Endometrium (tissue), 2 donors: ENCODE measurements at regions not wholly inside any gene's neighbourhood (a gene's known extent, or its start where the extent isn't known, plus 50 kb on each side); places are given as distances from the start of the nearest gene placed in this dataset.
A peak's percentile ranks its signal among the peaks of the same experiment; 100 is the strongest.
"Not testable (repeated sequence)": the region's sequence is repeated elsewhere in the genome, so short reads cannot be mapped to it uniquely, and the experiment has no call there.

ENCODE experiments used
- FAIRE-seq: peaks from 2 replicates; lab custom pipeline; 2012; peaks lifted over from hg19 to GRCh38; lab: Jason Lieb, UNC
- donor health status: control.
- donor health status: control.

- FAIRE-seq, result no peak
Observed at GRCh38 chr18:30163573-30163972, 879.0 kb downstream of the DSC3 start.

- FAIRE-seq, result peak; percentile 41
Observed at GRCh38 chr18:30160124-30160523, 882.4 kb downstream of the DSC3 start.

DNA sequence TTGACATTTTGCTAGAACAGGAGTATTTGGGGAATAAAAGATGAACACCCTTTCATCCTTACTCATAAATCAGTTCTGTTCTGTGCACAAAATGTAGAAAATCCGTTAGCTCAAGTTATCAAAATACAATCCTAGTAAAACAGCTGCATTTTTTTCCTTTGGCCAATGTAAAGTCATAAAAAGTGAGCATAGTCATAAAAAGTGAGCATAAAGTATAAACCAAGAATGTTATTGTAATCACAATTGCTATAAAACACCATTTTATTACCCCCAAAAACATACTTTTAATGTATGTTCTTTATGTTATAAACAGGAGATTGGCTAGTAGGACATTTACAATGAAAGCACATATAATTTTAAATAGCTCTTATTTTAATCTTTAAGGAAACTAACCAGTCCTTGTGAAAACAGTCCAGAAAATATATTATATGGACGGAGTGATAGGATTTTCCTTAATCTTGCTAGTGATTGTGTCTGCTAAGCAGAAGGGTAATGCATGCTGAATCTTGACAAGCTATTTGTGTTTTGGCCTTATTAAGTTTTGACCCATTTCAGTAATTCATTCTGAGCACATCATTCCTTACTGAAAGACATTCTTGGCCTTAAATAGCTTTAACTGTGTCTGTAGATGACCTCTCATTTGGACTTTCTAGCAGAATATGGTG lies 891.8 kb downstream of the DSC3 start:
- no peak for FAIRE-seq

- FAIRE-seq, result no peak
Observed at GRCh38 chr18:30149585-30149984, 893.0 kb downstream of the DSC3 start.

DNA sequence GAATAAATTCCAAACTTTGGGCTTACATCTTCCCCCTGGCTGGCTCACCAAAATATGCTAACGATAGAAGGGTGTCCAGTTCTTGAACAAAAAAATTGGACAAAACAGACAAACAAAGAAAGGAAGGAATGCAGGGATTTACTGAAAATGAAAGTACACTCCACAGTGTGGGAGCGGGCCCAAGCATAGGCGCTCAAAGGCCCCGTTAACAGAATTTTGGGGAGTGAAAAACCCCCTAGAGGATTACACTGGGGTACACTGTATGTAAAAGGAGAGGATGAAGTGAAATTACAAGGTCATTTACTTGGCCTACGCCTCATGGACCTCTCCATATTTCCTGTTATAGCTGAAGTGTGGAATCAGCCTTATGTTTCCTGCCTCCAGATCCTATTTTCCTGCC lies 899.7 kb downstream of the DSC3 start:
- no peak for FAIRE-seq

- FAIRE-seq, result no peak
Observed at GRCh38 chr18:30142248-30142647, 900.3 kb downstream of the DSC3 start.

GRCh38 chr18:30141506-30141905 lies 901.0 kb downstream of the DSC3 start:
- FAIRE-seq, result not testable (repeated sequence)

GRCh38 chr18:30139631-30140287 lies 902.8 kb downstream of the DSC3 start:
- no peak for FAIRE-seq

GRCh38 chr18:30135938-30136337 lies 906.6 kb downstream of the DSC3 start:
- no peak for FAIRE-seq

DNA sequence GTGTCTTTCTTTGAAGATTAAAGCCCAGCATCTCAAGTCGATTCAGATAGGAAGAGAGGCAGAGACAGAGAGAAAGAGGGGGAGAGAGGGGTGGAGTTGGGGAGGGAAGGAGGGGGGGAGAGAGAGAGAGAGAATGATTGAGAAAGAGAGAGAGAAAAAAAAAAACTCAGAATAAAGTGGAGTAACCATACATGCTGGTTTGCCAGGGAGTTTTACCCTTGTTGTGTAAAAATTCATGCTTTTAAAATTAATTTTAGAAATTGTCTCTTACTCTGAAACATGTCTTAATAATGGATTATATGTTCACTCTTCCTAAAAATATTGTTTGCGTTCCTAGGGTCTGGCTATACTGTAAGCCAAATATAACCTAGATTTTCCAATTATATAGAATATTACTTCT lies 908.5 kb downstream of the DSC3 start:
- no peak for FAIRE-seq

GRCh38 chr18:30132959-30133358 lies 909.6 kb downstream of the DSC3 start:
- FAIRE-seq, result no peak

DNA sequence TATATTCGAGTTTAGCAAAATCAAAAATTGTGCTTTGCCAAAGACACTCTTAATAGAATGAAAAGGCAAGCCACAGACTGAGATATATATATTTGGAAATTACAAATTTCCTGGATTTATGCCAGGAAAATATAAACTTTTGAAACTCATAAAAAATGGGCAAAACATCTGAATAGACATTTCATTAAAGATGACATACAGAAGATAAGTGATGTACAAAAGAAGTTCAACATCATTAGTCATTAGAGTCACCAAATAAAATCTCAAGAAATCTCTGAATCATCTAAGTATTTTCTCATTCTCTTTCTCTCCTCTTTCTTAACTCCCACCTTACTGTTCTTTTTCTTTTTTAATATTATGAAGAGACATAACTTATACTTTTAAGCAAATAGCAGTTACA lies 921.1 kb downstream of the DSC3 start:
- FAIRE-seq, result no peak

GRCh38 chr18:30113454-30113853 lies 929.1 kb downstream of the DSC3 start:
- FAIRE-seq, result no peak

DNA sequence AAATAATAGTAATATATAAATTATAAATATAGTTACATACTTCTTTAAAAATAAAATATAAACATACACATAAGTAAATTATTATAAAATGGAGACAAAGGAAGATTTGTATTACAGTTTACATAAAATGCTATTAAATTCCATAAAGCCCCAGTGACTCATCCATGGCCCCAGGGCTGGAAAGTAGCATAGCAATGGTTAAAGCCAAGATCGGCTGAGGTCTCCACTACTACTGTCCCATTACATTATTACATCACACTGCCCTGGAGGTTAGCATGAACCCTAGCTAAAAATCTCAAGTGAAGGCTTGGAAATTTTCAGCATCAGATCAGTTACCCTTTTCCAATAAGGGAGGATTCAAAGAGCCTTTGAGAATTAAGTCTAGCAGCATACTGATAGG lies 936.2 kb downstream of the DSC3 start:
- no peak for FAIRE-seq

DNA sequence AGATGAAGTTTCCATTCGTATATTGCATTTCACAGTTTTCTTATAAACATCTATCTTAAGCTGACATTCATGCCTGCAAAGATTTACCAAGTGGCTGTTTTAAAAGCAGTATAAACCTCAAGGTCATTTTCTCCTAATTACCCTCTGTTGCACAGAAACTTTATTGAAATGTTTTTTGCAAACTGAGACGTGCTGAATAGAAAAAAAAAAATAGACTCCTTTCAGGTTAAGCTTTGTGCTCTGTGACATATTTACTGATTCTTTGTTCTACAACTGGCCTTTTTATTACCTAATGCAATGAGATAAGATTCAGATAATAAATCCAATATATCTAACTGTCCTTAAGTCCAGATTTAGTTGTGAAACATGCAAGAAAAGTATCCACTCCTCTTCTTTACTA lies 938.7 kb downstream of the DSC3 start:
- no peak for FAIRE-seq

DNA sequence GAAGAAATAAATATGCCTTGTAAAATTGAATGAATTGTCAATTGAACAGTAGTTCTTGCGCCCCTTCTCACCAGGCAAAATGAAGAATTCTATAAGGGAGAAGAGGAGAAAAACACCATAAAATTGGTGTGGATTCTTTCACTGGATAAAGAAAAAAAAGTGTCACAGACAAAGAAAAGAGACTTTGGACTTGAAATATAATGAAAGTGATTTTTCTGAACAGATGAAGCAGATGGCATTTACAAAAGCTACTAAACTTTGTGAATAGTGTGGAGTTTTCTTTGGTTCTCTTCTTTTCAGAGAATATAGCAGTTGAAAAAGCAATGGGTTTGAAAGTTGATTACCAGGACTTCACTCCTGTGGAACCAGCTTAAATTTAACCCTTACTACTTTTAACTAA lies 945.7 kb downstream of the DSC3 start:
- no peak for FAIRE-seq

DNA sequence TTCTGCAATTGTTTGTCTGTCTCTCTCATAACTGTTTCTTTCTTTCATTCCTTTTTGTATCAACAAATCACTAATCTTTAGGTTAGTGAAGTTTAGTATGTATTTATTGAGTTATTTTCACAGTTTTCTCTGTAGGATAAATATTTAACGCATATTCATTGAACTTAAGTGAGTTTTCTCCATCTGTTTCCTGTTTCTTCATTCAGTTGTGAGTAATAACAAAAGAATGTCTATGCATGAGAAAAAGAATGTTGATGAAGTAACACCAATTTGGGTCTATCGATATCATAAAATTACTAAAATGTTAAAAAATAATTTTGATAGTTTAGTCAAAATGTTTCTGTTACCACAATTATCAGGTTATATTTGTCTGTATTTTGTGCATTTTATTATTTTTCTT lies 948.0 kb downstream of the DSC3 start:
- FAIRE-seq, result no peak

GRCh38 chr18:30093376-30093775 lies 949.2 kb downstream of the DSC3 start:
- FAIRE-seq, result no peak

DNA sequence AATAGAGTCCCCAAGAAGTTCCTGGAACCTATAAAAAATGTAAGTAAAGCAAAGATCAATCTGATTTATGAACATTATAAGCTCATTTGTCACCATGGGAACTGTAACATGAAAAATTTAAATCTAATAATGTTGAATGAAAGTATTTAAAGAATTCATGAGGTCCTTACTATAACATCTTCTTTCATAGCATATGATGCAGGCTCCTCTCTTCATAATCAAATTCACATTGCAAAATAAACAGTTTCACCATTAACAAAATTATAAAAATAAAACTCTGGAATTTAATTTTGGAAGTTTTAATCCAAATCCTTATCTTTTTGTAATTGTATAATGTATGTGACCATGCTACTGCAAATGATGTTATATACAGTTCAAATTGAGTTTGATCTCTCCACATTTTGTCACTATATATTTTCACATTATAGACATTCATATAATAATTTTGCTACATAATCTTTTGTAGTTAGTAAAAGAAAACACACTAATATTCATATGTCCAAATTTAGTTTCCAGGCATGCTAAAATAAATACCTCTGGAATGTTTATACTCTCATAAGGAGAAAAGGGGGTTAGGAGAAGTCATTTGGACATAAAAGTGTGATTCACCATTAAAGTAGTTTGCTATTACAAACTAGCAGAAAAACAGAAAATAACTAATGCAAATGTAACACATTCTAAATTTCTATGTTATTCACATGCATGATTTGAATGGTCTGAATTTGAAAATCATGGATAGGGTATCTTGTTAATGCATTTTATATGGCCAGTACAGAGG lies 954.1 kb downstream of the DSC3 start:
- no peak for FAIRE-seq

GRCh38 chr18:30086351-30086750 lies 956.2 kb downstream of the DSC3 start:
- no peak for FAIRE-seq

- no peak for FAIRE-seq
Observed at GRCh38 chr18:30081122-30081521, 961.4 kb downstream of the DSC3 start.

DNA sequence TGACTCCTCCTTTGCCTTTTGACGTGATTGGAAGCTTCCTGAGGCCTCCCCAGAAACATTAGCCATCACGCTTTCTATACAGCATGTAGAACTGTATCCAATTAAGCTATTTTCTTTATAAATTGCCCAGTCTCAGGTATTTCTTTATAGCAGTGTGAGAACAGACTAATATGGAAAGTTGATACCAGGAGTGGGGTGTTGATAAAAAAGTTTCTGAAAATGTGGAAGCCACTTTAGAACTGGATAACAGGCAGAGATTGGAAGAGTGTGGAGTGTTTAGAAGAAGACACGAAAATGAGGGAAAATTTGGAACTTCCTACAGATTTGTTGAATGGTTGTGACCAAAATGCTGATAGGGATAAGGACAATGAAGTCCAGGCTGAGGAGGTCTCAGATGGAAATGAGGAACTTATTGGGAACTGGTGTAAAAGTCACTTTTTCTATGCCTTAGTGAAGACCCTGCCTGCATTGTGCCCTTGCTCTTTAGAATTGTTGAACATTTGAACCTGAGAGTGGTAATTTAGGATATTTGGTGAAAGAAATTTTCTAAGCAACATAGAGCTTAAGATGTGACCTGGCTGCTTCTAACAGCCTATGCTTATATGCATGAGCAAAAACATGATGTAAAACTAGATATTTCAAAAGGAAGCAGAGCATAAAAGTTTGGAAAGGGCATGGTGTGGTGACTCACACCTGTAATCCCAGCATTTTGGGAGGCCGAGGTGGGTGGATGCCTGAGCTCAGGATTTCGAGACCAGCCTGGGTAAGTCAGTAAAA lies 969.7 kb downstream of the DSC3 start:
- no peak for FAIRE-seq

GRCh38 chr18:30066288-30066687 lies 976.3 kb downstream of the DSC3 start:
- no peak for FAIRE-seq
